ENCODE measurements at regions not wholly inside any gene's neighbourhood (a gene's known extent, or its start where the extent isn't known, plus 50 kb on each side); places are given as distances from the start of the nearest gene placed in this dataset.

GRCh38 chr4:99708551-99708950 lies 50.9 kb upstream of the C4orf54 start:
- TF ChIP-seq CTCF (IDR thresholded peaks at IDR 0.05) (no peak), POLR2A (IDR thresholded peaks at IDR 0.05) (no peak)
